ENCODE measurements at regions not wholly inside any gene's neighbourhood (a gene's known extent, or its start where the extent isn't known, plus 50 kb on each side); places are given as distances from the start of the nearest gene placed in this dataset.

- TF ChIP-seq CTCF (conservative IDR thresholded peaks at IDR 0.05; ENCODE audit: low read depth, low read length) = no peak
- no peak for TF ChIP-seq EZH2phosphoT487 (IDR thresholded peaks at IDR 0.05; ENCODE audit: borderline replicate concordance, low read length)
- TF ChIP-seq EZH2 (IDR thresholded peaks at IDR 0.05; ENCODE audit: low read length, unreplicated experiment) = no peak
Observed at GRCh38 chr2:9055471-9055870, 52.0 kb upstream of the MBOAT2 start.

All from PC-3 (cell line).